H9 (cell line): ENCODE measurements at regions not wholly inside any gene's neighbourhood (a gene's known extent, or its start where the extent isn't known, plus 50 kb on each side); places are given as distances from the start of the nearest gene placed in this dataset.

Experiments
- DNase-seq: peaks from one replicate; pipeline ENCODE4 v3.0.0-alpha.2; 2017
- H2AFZ ChIP-seq: one replicate; pipeline ENCODE4 v1.6.1; 2013; ENCODE audit warnings: mild to moderate bottlenecking, low read length, control low read depth, moderate library complexity
- H2AK5ac ChIP-seq: 2 replicates; pipeline ENCODE4 v1.6.1; 2013; ENCODE audit warnings: low read length, control low read depth, mixed read lengths; ENCODE audit not compliant: insufficient read length
- H2BK120ac ChIP-seq: one replicate; pipeline ENCODE4 v1.6.1; 2013; ENCODE audit warnings: low read depth, mild to moderate bottlenecking, low read length, control low read depth, inconsistent platforms; ENCODE audit not compliant: poor library complexity, severe bottlenecking
- H2BK12ac ChIP-seq: 2 replicates; pipeline ENCODE4 v1.6.1; 2013; ENCODE audit warnings: low read length, control low read depth, mixed read lengths, low read depth; ENCODE audit not compliant: insufficient read length
- H2BK15ac ChIP-seq: 2 replicates; pipeline ENCODE4 v1.6.1; 2013; ENCODE audit warnings: low read depth, low read length, control low read depth
- H2BK20ac ChIP-seq: one replicate; pipeline ENCODE4 v1.6.1; 2013; ENCODE audit warnings: low read depth, mild to moderate bottlenecking, low read length, control low read depth, inconsistent platforms; ENCODE audit not compliant: poor library complexity, severe bottlenecking
- H2BK5ac ChIP-seq: 2 replicates; pipeline ENCODE4 v1.6.1; 2013; ENCODE audit warnings: low read length, control low read depth, mixed read lengths; ENCODE audit not compliant: insufficient read length
- H3K14ac ChIP-seq: 2 replicates; pipeline ENCODE4 v1.6.1; 2013; ENCODE audit warnings: low read length, control low read depth; ENCODE audit not compliant: insufficient read depth
- H3K18ac ChIP-seq: 2 replicates; pipeline ENCODE4 v1.6.1; 2013; ENCODE audit warnings: low read depth, mild to moderate bottlenecking, mixed read lengths, low read length, control low read depth; ENCODE audit not compliant: insufficient read length
- H3K23ac ChIP-seq: 2 replicates; pipeline ENCODE4 v1.6.1; 2013; ENCODE audit warnings: low read length, control low read depth, mixed read lengths, low read depth; ENCODE audit not compliant: insufficient read length
- H3K23me2 ChIP-seq: 2 replicates; pipeline ENCODE4 v1.6.1; 2013; ENCODE audit warnings: low read depth, mild to moderate bottlenecking, mixed read lengths, low read length, control low read depth; ENCODE audit not compliant: insufficient read length, poor library complexity, severe bottlenecking
- H3K27ac ChIP-seq: 2 replicates; pipeline ENCODE4 v1.5.1; 2013; ENCODE audit warnings: low read length, control low read depth, mixed read lengths, low read depth; ENCODE audit not compliant: insufficient read length
- H3K27me3 ChIP-seq: 2 replicates; pipeline ENCODE4 v1.6.1; 2013; ENCODE audit warnings: low read length, control low read depth, inconsistent platforms; ENCODE audit not compliant: insufficient read depth
- H3K4ac ChIP-seq: 2 replicates; pipeline ENCODE4 v1.6.1; 2013; ENCODE audit warnings: low read depth, mild to moderate bottlenecking, control low read depth, inconsistent platforms, low read length, moderate library complexity
- H3K4me1 ChIP-seq: 2 replicates; pipeline ENCODE4 v1.6.1; 2013; ENCODE audit warnings: low read length, control low read depth, inconsistent platforms; ENCODE audit not compliant: insufficient read depth
- H3K4me2 ChIP-seq: 2 replicates; pipeline ENCODE4 v1.6.1; 2013; ENCODE audit warnings: low read length, control low read depth, mixed read lengths; ENCODE audit not compliant: insufficient read length, insufficient read depth
- H3K56ac ChIP-seq: 2 replicates; pipeline ENCODE4 v1.6.1; 2013; ENCODE audit warnings: low read depth, mild to moderate bottlenecking, mixed read lengths, low read length, control low read depth; ENCODE audit not compliant: insufficient read length
- H3K79me1 ChIP-seq: 2 replicates; pipeline ENCODE4 v1.6.1; 2013; ENCODE audit warnings: low read depth, mild to moderate bottlenecking, moderate library complexity, low read length, control low read depth, inconsistent platforms; ENCODE audit not compliant: insufficient read depth, poor library complexity, severe bottlenecking
- H3K79me2 ChIP-seq: 2 replicates; pipeline ENCODE4 v1.6.1; 2013; ENCODE audit warnings: low read length, control low read depth, inconsistent platforms; ENCODE audit not compliant: insufficient read depth
- H3K9ac ChIP-seq: 2 replicates; pipeline ENCODE4 v1.6.1; 2013; ENCODE audit warnings: low read length, control low read depth, mixed read lengths; ENCODE audit not compliant: insufficient read length; ENCODE audit errors: extremely low read depth
- H3K9me3 ChIP-seq: one replicate; pipeline ENCODE4 v1.6.1; 2013; ENCODE audit warnings: low read depth, low read length, inconsistent platforms; ENCODE audit not compliant: control insufficient read depth
- H3T11ph ChIP-seq: one replicate; pipeline ENCODE4 v1.6.1; 2013; ENCODE audit warnings: mild to moderate bottlenecking, low read length, control low read depth, inconsistent platforms
- H4K20me1 ChIP-seq: one replicate; pipeline ENCODE4 v1.6.1; 2013; ENCODE audit not compliant: control insufficient read depth, insufficient read length, insufficient read depth
- H4K5ac ChIP-seq: 2 replicates; pipeline ENCODE4 v1.6.1; 2013; ENCODE audit warnings: low read depth, mild to moderate bottlenecking, mixed read lengths, low read length, control low read depth; ENCODE audit not compliant: insufficient read length
- H4K8ac ChIP-seq: replicated peaks from 2 replicates; pipeline ENCODE4 v1.6.1; 2013; ENCODE audit warnings: low read length, control low read depth, mixed read lengths, low read depth; ENCODE audit not compliant: insufficient read length
- H4K91ac ChIP-seq: 2 replicates; pipeline ENCODE4 v1.6.1; 2013; ENCODE audit warnings: low read depth, mild to moderate bottlenecking, moderate library complexity, mixed read lengths, low read length, control low read depth; ENCODE audit not compliant: insufficient read length
- H3K27ac Mint-ChIP-seq, 3 experiments: 2 replicates in 2 of 3; 3 replicates in 1 of 3; pipeline ENCODE4 v1.8.0; 2020 to 2021; ENCODE audit warnings: mixed read lengths in 3 of 3, mild to moderate bottlenecking in 1 of 3, moderate library complexity in 1 of 3
- H3K27me3 Mint-ChIP-seq: 2 replicates; pipeline ENCODE4 v1.8.0; 2021; ENCODE audit warnings: low read depth, mild to moderate bottlenecking, moderate library complexity, mixed read lengths
- H3K36me3 Mint-ChIP-seq, 3 experiments: 2 replicates in 2 of 3; 3 replicates in 1 of 3; pipeline ENCODE4 v1.8.0; 2020 to 2021; ENCODE audit warnings: low read depth in 3 of 3, mixed read lengths in 3 of 3; ENCODE audit not compliant: insufficient read depth in 1 of 3
- H3K4me1 Mint-ChIP-seq, 2 experiments: 2 replicates each; pipeline ENCODE4 v1.8.0; 2020; ENCODE audit warnings: mixed read lengths in 2 of 2
- H3K4me3 Mint-ChIP-seq, 2 experiments: 2 replicates in 1 of 2; 3 replicates in 1 of 2; pipeline ENCODE4 v1.8.0; 2020 to 2021; ENCODE audit warnings: mild to moderate bottlenecking in 2 of 2, mixed read lengths in 2 of 2, moderate library complexity in 1 of 2
- H3K9me3 Mint-ChIP-seq, 2 experiments: 2 replicates in 1 of 2; 3 replicates in 1 of 2; pipeline ENCODE4 v1.8.0; 2020; ENCODE audit warnings: mild to moderate bottlenecking in 2 of 2, mixed read lengths in 2 of 2, moderate library complexity in 1 of 2
- TF ChIP-seq, protein P1 (sequence below): fragments of 200-600 bp; sonication (generic); conservative IDR thresholded peaks from 3 replicates; pipeline ENCODE4 v1.8.0; 2021; ENCODE audit warnings: antibody characterized with exemption, mild to moderate bottlenecking

DNA sequence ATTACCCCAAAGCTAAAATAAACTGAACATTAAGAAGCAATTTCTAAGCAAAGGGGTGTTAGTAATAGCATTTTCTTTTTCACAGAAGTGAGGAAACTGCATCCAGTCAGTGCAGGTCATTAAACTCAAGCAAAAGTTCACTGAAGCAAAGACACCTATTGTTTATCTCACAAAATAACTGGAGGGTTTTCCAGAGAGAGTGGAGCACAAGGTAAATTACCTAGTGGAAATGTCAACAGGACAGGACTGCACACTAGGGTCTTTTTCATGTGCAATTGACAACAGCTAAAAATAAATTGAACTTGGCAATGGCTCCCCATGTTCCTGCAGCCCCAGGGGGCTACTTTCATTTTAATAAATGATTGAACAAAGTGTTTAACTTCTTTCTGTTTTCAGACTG is 742.0 kb downstream of the GALC start:
- no peak overlapping the region for H3K9ac ChIP-seq
- no peak overlapping the region for H2BK120ac ChIP-seq
- H3K4me3 Mint-ChIP-seq, result no peak overlapping the region
- no peak overlapping the region for H3K56ac ChIP-seq
- H2AK5ac ChIP-seq, result no peak overlapping the region
- no peak overlapping the region for H2BK12ac ChIP-seq
- no peak overlapping the region for H3K27ac Mint-ChIP-seq
- no peak overlapping the region for H4K91ac ChIP-seq
- peaks cover 6 to 12% of the 10 kb centered on the region in 2 experiments; a peak in 2 of 4 replicates for H3K4me1 Mint-ChIP-seq
- H3K23ac ChIP-seq, result no peak overlapping the region
- no peak overlapping the region for H2BK20ac ChIP-seq
- H3K27ac ChIP-seq, result no peak overlapping the region
- H3K79me2 ChIP-seq, result no peaks in the 10 kb centered on the region
- no peak overlapping the region for H3K18ac ChIP-seq
- no peaks in the 10 kb centered on the region for H3K27me3 ChIP-seq
- no peaks in the 10 kb centered on the region for H3K9me3 ChIP-seq
- H3K79me1 ChIP-seq, result no peaks in the 10 kb centered on the region
- H3K14ac ChIP-seq, result no peak overlapping the region
- H2BK15ac ChIP-seq, result no peak overlapping the region
- H4K20me1 ChIP-seq, result no peaks in the 10 kb centered on the region
- peaks cover 2% of the 10 kb centered on the region; the same call in 1 of the 2 replicates for H3K27me3 Mint-ChIP-seq
- no peak overlapping the region for H4K5ac ChIP-seq
- no peak overlapping the region for H3K4ac ChIP-seq
- TF ChIP-seq, protein P1, sequence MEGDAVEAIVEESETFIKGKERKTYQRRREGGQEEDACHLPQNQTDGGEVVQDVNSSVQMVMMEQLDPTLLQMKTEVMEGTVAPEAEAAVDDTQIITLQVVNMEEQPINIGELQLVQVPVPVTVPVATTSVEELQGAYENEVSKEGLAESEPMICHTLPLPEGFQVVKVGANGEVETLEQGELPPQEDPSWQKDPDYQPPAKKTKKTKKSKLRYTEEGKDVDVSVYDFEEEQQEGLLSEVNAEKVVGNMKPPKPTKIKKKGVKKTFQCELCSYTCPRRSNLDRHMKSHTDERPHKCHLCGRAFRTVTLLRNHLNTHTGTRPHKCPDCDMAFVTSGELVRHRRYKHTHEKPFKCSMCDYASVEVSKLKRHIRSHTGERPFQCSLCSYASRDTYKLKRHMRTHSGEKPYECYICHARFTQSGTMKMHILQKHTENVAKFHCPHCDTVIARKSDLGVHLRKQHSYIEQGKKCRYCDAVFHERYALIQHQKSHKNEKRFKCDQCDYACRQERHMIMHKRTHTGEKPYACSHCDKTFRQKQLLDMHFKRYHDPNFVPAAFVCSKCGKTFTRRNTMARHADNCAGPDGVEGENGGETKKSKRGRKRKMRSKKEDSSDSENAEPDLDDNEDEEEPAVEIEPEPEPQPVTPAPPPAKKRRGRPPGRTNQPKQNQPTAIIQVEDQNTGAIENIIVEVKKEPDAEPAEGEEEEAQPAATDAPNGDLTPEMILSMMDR, result no peak
- no peak overlapping the region for H3T11ph ChIP-seq
- no peak overlapping the region for H2AFZ ChIP-seq
- no peaks in the 10 kb centered on the region for H3K4me1 ChIP-seq
- no peak for DNase-seq
- peaks cover 0 to 10% (median 5%) of the 10 kb centered on the region in 3 experiments; a peak in 4 of 7 replicates for H3K36me3 Mint-ChIP-seq
- no peaks in the 10 kb centered on the region for H3K23me2 ChIP-seq
- H3K4me2 ChIP-seq, result no peak overlapping the region
- no peak overlapping the region for H2BK5ac ChIP-seq
- H3K9me3 Mint-ChIP-seq, result peaks cover 8 to 10% of the 10 kb centered on the region in 2 experiments
- H4K8ac ChIP-seq, result no peak overlapping the region
